PC-9 (cell line): ENCODE measurements at regions not wholly inside any gene's neighbourhood (a gene's known extent, or its start where the extent isn't known, plus 50 kb on each side); places are given as distances from the start of the nearest gene placed in this dataset.

Experiments used
- BruUV-seq: library from RNA; stranded (reverse); fragments of 400-500 nt; replicated peaks from 2 replicates; lab custom pipeline; 2021; lab: Mats Ljungman, UMichigan
- CTCF ChIA-PET: fragments of 300-600 bp; sonication (Branson Sonifier 250); formaldehyde crosslinking; loops from one replicate; lab custom pipeline; 2022; ENCODE audit warnings: antibody characterized with exemption; lab: Charles Lee
- POLR2A ChIA-PET: fragments of 300-600 bp; sonication (Branson Sonifier 250); formaldehyde crosslinking; loops from one replicate; lab custom pipeline; 2022; ENCODE audit warnings: antibody characterized with exemption; ENCODE audit not compliant: unreplicated experiment; lab: Charles Lee
- DNase-seq, 2 experiments: peaks; one replicate each; pipeline versions ENCODE4 v3.0.0 to v3.0.0-alpha.2; 2015 to 2022; ENCODE audit warnings: mixed read lengths in 1 of 2
- H2AFZ ChIP-seq: fragments of 200-600 bp; sonication (generic); 2 replicates; pipeline ENCODE4 v1.8.1; 2017; ENCODE audit warnings: antibody characterized with exemption
- H3F3A ChIP-seq: fragments of 200-600 bp; sonication (generic); 2 replicates; pipeline ENCODE4 v1.8.1; 2017; ENCODE audit warnings: antibody characterized with exemption, mild to moderate bottlenecking, low read depth; ENCODE audit not compliant: insufficient read depth
- H3K27ac ChIP-seq: fragments of 200-600 bp; sonication (generic); 2 replicates; pipeline ENCODE4 v1.6.1; 2016; ENCODE audit warnings: mixed run types
- H3K27me3 ChIP-seq: fragments of 200-600 bp; sonication (generic); 2 replicates; pipeline ENCODE4 v1.6.1; 2016; ENCODE audit warnings: low read depth, mixed run types; ENCODE audit not compliant: insufficient read depth
- H3K36me3 ChIP-seq: fragments of 200-600 bp; sonication (generic); 2 replicates; pipeline ENCODE4 v1.6.1; 2016; ENCODE audit warnings: low read depth, mixed run types
- H3K4me1 ChIP-seq: fragments of 200-600 bp; sonication (generic); replicated peaks from 2 replicates; pipeline ENCODE4 v1.6.1; 2016; ENCODE audit warnings: mixed run types; ENCODE audit not compliant: insufficient read depth
- H3K4me2 ChIP-seq: fragments of 200-600 bp; sonication (generic); 2 replicates; pipeline ENCODE4 v1.6.1; 2017; ENCODE audit warnings: mixed run types
- H3K4me3 ChIP-seq: fragments of 200-600 bp; sonication (generic); 2 replicates; pipeline ENCODE4 v1.6.1; 2016; ENCODE audit warnings: mixed run types
- H3K79me2 ChIP-seq: fragments of 200-600 bp; sonication (generic); 2 replicates; pipeline ENCODE4 v1.6.1; 2017; ENCODE audit warnings: low read depth, mixed run types
- H3K9me2 ChIP-seq: fragments of 200-600 bp; sonication (generic); 2 replicates; pipeline ENCODE4 v1.8.1; 2017; ENCODE audit warnings: mild to moderate bottlenecking; ENCODE audit not compliant: insufficient read depth
- H3K9me3 ChIP-seq: fragments of 200-600 bp; sonication (generic); 2 replicates; pipeline ENCODE4 v1.8.1; 2016; ENCODE audit warnings: low read depth; ENCODE audit not compliant: insufficient read depth
- H4K20me1 ChIP-seq: fragments of 200-600 bp; sonication (generic); 2 replicates; pipeline ENCODE4 v1.8.1; 2017; ENCODE audit not compliant: insufficient read depth
- EZH2 ChIP-seq: fragments of 200-600 bp; sonication (generic); IDR thresholded peaks from 2 replicates; pipeline ENCODE4 v1.8.0; 2017; ENCODE audit warnings: antibody characterized with exemption, low read depth
- intact Hi-C: fragments of 100-400 bp; cut with micrococcal nuclease; formaldehyde crosslinking; loops from one replicate; pipeline ENCODE4 v1.10.0; 2022; ENCODE audit not compliant: unreplicated experiment
- TF ChIP-seq, protein P1 (sequence below): fragments of 200-600 bp; sonication (generic); conservative IDR thresholded peaks from 2 replicates; pipeline ENCODE4 v1.6.1; 2017; ENCODE audit warnings: mixed run types, antibody characterized with exemption, mild to moderate bottlenecking, moderate library complexity

DNA sequence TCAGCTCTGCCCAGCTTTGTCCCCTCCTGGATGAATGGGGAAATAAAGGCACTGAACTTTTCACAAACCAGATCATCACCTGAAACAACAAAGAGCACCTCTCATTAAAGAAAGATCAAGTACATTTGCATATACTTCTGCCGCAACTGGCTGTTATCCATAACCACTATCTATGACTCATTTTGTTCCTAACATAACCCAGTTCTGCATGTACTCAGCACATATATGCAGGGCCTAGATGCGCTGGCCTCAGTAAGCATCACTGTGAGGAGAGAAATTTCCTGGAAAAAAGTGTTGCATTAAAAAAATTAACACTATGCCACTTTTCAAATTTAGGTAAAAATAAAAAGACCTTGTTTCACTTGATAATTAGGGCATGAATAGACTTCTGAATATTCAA lies 1718.4 kb downstream of the TP53TG3F start:
- POLR2A ChIA-PET, result no interaction called here
- no TSS peak for BruUV-seq
- H3K4me1 ChIP-seq, result no peaks in the 10 kb centered on the region

DNA sequence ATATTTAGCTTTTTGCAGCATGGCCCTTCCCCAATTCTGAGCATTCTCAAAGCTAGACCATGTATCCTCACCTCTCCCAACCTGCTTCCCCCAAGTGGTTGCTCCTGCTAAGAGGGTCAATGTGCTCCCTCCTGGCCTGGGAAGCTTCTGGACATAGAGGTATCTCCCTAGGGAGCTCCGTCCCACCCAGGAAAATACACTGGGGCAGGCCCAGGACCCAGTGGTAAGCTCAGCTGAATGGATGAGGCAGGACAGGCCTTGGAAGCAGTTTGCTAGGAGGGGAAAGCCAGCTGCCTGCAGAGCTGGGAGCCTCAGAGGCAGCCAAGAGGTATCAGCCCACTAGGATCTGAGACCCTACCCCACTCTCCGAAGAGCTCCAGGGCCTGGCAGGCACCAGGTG lies 1721.6 kb downstream of the TP53TG3F start:
- DNase-seq, result no peak
- no peaks in the 10 kb centered on the region; the same call in 1 of the 2 replicates for H3K9me2 ChIP-seq
- H3K9me3 ChIP-seq, result no peaks in the 10 kb centered on the region
- no peak overlapping the region for H3K4me2 ChIP-seq
- H3K36me3 ChIP-seq, result no peaks in the 10 kb centered on the region
- H3K79me2 ChIP-seq, result no peaks in the 10 kb centered on the region
- TF ChIP-seq EZH2, result no peak
- TF ChIP-seq, protein P1, sequence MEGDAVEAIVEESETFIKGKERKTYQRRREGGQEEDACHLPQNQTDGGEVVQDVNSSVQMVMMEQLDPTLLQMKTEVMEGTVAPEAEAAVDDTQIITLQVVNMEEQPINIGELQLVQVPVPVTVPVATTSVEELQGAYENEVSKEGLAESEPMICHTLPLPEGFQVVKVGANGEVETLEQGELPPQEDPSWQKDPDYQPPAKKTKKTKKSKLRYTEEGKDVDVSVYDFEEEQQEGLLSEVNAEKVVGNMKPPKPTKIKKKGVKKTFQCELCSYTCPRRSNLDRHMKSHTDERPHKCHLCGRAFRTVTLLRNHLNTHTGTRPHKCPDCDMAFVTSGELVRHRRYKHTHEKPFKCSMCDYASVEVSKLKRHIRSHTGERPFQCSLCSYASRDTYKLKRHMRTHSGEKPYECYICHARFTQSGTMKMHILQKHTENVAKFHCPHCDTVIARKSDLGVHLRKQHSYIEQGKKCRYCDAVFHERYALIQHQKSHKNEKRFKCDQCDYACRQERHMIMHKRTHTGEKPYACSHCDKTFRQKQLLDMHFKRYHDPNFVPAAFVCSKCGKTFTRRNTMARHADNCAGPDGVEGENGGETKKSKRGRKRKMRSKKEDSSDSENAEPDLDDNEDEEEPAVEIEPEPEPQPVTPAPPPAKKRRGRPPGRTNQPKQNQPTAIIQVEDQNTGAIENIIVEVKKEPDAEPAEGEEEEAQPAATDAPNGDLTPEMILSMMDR, result no peak
- no peak overlapping the region for H3K27ac ChIP-seq
- no peak overlapping the region for H3K4me3 ChIP-seq
- H2AFZ ChIP-seq, result no peak overlapping the region
- POLR2A ChIA-PET, result no interaction called here
- H3F3A ChIP-seq, result no peaks in the 10 kb centered on the region
- BruUV-seq, result no TSS peak
- intact Hi-C loops, result no loop called here
- no peaks in the 10 kb centered on the region for H3K27me3 ChIP-seq
- no peaks in the 10 kb centered on the region for H4K20me1 ChIP-seq
- no peaks in the 10 kb centered on the region for H3K4me1 ChIP-seq
- CTCF ChIA-PET, result no interaction called here

More for the DNA sequence above, 1718.4 kb downstream of the TP53TG3F start:
- intact Hi-C loops, result no loop called here
- H3F3A ChIP-seq, result no peaks in the 10 kb centered on the region
- TF ChIP-seq, protein P1, result no peak
- no peak for TF ChIP-seq EZH2
- H3K79me2 ChIP-seq, result no peaks in the 10 kb centered on the region
- H3K27me3 ChIP-seq, result peaks cover 14% of the 10 kb centered on the region
- no peaks in the 10 kb centered on the region for H3K9me2 ChIP-seq
- no peak for DNase-seq
- no peak overlapping the region for H2AFZ ChIP-seq
- H3K4me3 ChIP-seq, result no peak overlapping the region
- CTCF ChIA-PET, result no interaction called here
- no peaks in the 10 kb centered on the region for H3K36me3 ChIP-seq
- H3K27ac ChIP-seq, result no peak overlapping the region
- H3K9me3 ChIP-seq, result no peaks in the 10 kb centered on the region
- H4K20me1 ChIP-seq, result no peaks in the 10 kb centered on the region
- H3K4me2 ChIP-seq, result no peak overlapping the region

DNA sequence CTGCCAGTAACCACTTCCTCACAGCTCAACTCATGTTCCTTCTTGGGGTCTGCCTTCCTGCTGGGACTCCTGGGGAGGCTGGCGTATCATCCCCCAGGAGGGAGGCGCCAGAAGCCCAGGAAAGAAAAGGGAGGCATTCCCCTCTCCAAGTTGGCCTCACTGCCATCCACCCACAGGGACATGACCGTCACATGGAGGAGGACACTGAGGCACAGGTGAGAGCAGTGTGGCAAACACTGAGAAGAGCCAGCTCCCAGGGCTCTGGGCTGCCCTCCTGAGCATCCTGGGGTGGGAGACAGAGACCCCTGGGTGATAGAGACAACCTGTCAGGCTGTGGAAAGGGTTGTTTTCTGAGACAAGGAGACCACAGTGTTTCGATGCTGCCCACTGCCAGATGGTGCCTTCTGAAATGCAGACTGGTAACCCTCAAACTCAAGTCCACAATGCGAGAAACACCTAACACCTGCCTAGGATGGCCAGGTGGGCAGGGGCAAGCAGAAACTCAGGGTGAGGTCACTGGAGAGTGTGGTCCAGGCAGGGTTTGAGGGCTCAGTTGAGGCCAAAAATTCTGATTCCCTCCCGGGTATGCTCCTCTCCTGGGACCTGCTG lies 1722.1 kb downstream of the TP53TG3F start:
- no peak overlapping the region for H3K27ac ChIP-seq
- POLR2A ChIA-PET, result no interaction called here

More for the DNA sequence above, 1722.1 kb downstream of the TP53TG3F start:
- intact Hi-C loops, result no loop called here
- no peaks in the 10 kb centered on the region for H3K4me1 ChIP-seq
- H3K9me3 ChIP-seq, result no peaks in the 10 kb centered on the region
- no TSS peak for BruUV-seq
- no peaks in the 10 kb centered on the region for H4K20me1 ChIP-seq
- TF ChIP-seq, protein P1, result no peak
- TF ChIP-seq EZH2, result no peak
- no peak for DNase-seq
- CTCF ChIA-PET, result no interaction called here
- no peaks in the 10 kb centered on the region for H3K79me2 ChIP-seq
- no peaks in the 10 kb centered on the region for H3F3A ChIP-seq
- no peak overlapping the region for H3K4me2 ChIP-seq
- H3K27me3 ChIP-seq, result no peaks in the 10 kb centered on the region
- no peaks in the 10 kb centered on the region; the same call in 1 of the 2 replicates for H3K9me2 ChIP-seq
- no peaks in the 10 kb centered on the region for H3K36me3 ChIP-seq
- no peak overlapping the region for H2AFZ ChIP-seq
- no peak overlapping the region for H3K4me3 ChIP-seq
